ENCODE measurements at regions not wholly inside any gene's neighbourhood (a gene's known extent, or its start where the extent isn't known, plus 50 kb on each side); places are given as distances from the start of the nearest gene placed in this dataset.

DNA sequence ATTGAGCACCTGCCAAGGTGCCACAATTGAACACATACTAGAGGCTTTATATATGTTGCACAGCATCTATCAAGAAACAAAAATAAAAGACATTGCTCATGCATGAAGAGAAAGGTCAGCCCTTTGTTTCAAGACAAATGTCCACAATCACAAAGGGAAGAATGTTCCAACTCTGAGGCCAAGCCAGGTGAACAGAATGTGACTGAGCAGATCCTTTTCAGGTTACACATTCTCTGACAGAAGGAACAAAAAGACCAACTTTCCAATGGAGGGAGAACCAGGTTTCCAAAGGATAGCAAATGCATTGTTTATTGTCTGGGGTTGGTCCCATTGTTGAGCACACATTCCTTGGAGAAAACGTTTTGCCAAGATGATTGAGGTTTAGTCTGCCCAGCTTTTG, 50.2 kb upstream of the FAM174B start (continued):
- TF ChIP-seq, protein P1, sequence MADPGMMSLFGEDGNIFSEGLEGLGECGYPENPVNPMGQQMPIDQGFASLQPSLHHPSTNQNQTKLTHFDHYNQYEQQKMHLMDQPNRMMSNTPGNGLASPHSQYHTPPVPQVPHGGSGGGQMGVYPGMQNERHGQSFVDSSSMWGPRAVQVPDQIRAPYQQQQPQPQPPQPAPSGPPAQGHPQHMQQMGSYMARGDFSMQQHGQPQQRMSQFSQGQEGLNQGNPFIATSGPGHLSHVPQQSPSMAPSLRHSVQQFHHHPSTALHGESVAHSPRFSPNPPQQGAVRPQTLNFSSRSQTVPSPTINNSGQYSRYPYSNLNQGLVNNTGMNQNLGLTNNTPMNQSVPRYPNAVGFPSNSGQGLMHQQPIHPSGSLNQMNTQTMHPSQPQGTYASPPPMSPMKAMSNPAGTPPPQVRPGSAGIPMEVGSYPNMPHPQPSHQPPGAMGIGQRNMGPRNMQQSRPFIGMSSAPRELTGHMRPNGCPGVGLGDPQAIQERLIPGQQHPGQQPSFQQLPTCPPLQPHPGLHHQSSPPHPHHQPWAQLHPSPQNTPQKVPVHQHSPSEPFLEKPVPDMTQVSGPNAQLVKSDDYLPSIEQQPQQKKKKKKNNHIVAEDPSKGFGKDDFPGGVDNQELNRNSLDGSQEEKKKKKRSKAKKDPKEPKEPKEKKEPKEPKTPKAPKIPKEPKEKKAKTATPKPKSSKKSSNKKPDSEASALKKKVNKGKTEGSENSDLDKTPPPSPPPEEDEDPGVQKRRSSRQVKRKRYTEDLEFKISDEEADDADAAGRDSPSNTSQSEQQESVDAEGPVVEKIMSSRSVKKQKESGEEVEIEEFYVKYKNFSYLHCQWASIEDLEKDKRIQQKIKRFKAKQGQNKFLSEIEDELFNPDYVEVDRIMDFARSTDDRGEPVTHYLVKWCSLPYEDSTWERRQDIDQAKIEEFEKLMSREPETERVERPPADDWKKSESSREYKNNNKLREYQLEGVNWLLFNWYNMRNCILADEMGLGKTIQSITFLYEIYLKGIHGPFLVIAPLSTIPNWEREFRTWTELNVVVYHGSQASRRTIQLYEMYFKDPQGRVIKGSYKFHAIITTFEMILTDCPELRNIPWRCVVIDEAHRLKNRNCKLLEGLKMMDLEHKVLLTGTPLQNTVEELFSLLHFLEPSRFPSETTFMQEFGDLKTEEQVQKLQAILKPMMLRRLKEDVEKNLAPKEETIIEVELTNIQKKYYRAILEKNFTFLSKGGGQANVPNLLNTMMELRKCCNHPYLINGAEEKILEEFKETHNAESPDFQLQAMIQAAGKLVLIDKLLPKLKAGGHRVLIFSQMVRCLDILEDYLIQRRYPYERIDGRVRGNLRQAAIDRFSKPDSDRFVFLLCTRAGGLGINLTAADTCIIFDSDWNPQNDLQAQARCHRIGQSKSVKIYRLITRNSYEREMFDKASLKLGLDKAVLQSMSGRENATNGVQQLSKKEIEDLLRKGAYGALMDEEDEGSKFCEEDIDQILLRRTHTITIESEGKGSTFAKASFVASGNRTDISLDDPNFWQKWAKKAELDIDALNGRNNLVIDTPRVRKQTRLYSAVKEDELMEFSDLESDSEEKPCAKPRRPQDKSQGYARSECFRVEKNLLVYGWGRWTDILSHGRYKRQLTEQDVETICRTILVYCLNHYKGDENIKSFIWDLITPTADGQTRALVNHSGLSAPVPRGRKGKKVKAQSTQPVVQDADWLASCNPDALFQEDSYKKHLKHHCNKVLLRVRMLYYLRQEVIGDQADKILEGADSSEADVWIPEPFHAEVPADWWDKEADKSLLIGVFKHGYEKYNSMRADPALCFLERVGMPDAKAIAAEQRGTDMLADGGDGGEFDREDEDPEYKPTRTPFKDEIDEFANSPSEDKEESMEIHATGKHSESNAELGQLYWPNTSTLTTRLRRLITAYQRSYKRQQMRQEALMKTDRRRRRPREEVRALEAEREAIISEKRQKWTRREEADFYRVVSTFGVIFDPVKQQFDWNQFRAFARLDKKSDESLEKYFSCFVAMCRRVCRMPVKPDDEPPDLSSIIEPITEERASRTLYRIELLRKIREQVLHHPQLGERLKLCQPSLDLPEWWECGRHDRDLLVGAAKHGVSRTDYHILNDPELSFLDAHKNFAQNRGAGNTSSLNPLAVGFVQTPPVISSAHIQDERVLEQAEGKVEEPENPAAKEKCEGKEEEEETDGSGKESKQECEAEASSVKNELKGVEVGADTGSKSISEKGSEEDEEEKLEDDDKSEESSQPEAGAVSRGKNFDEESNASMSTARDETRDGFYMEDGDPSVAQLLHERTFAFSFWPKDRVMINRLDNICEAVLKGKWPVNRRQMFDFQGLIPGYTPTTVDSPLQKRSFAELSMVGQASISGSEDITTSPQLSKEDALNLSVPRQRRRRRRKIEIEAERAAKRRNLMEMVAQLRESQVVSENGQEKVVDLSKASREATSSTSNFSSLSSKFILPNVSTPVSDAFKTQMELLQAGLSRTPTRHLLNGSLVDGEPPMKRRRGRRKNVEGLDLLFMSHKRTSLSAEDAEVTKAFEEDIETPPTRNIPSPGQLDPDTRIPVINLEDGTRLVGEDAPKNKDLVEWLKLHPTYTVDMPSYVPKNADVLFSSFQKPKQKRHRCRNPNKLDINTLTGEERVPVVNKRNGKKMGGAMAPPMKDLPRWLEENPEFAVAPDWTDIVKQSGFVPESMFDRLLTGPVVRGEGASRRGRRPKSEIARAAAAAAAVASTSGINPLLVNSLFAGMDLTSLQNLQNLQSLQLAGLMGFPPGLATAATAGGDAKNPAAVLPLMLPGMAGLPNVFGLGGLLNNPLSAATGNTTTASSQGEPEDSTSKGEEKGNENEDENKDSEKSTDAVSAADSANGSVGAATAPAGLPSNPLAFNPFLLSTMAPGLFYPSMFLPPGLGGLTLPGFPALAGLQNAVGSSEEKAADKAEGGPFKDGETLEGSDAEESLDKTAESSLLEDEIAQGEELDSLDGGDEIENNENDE (IDR thresholded peaks at IDR 0.05; ENCODE audit: insufficient replicate concordance, low read length): no peak
- no peak for TF ChIP-seq EZH2 (IDR thresholded peaks at IDR 0.05; ENCODE audit: low read depth, low read length, severe bottlenecking)
- TF ChIP-seq YY1 (IDR thresholded peaks at IDR 0.05; ENCODE audit: low read depth, low read length): no peak
- no peak for TF ChIP-seq EGR1 (IDR thresholded peaks at IDR 0.05; ENCODE audit: borderline replicate concordance, low read depth, low read length)
- TF ChIP-seq CHD2 (IDR thresholded peaks at IDR 0.05; ENCODE audit: low read length): no peak
- TF ChIP-seq, protein P2, sequence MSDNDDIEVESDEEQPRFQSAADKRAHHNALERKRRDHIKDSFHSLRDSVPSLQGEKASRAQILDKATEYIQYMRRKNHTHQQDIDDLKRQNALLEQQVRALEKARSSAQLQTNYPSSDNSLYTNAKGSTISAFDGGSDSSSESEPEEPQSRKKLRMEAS (IDR thresholded peaks at IDR 0.05): no peak
- no peak for TF ChIP-seq CBX5 (IDR thresholded peaks at IDR 0.05; ENCODE audit: low read depth, low read length)
- TF ChIP-seq RXRA (IDR thresholded peaks at IDR 0.05; ENCODE audit: insufficient read depth, low read depth, low read length): no peak
- no peak for TF ChIP-seq SP2 (IDR thresholded peaks at IDR 0.05; ENCODE audit: low read length)
- no peak for TF ChIP-seq SIRT6 (IDR thresholded peaks at IDR 0.05; ENCODE audit: low read length)
